ENCODE measurements at regions not wholly inside any gene's neighbourhood (a gene's known extent, or its start where the extent isn't known, plus 50 kb on each side); places are given as distances from the start of the nearest gene placed in this dataset.
"Not testable (repeated sequence)": the region's sequence is repeated elsewhere in the genome, so short reads cannot be mapped to it uniquely, and the experiment has no call there.

DNA sequence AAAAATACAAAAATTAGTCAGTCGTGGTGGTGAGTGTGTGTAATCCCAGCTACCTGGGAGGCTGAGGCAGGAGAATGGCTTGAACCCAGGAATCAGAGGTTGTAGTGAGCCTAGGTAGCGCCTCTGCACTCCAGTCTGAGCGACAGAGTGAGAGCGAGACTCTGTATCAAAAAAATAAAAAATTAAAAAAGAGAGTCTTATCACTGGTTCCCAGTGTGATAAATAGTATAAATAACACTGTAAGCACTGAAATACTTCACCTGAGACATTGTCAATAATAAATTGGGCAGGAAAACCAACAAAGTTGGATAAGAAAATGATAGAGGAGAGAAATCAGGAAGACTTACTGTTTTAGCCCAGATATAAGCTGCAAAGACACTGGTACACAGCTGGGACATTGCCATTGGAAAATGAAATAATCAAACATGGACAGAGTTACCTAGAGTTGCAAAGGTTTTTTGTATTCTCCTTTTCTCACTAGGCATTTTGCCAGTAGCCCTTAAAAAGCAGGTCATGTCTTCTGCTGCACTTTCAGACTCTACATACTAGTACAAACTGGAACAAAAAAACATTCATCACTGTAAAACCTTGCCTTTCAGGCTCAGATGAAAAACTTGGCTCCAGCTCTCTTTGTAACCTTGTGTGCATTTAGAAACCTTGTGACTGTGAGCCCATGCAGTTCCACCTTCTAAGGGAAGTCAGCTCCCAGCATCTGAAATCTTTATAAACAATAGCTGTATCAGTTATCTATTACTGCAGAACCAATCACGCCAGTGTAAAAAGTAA lies 55.0 kb upstream of the PPP1R2C start:
- DNase-seq (ENCODE audit: low read depth in 2 of 2), result no peak

DNA sequence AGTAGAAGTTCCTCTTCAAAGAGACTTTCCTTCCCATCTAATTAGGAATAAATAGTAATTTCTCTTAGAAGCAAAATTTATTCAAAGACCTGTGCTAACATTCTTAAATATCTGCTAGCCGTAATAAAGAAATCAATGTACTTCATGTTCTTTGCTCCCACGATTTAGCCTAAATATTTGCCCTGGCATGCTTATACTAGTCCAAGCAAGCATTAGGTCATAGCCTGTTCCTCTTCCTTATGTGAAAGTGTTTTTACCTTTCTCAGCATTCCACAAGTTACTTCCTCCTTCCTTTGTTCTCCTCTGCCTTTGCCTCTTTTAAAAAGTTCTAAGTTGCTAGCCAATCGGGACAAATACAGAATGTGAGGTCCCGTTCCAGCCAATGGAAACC lies 55.6 kb upstream of the PPP1R2C start:
- not testable (repeated sequence) for DNase-seq (ENCODE audit: low read depth in 2 of 2)

DNA sequence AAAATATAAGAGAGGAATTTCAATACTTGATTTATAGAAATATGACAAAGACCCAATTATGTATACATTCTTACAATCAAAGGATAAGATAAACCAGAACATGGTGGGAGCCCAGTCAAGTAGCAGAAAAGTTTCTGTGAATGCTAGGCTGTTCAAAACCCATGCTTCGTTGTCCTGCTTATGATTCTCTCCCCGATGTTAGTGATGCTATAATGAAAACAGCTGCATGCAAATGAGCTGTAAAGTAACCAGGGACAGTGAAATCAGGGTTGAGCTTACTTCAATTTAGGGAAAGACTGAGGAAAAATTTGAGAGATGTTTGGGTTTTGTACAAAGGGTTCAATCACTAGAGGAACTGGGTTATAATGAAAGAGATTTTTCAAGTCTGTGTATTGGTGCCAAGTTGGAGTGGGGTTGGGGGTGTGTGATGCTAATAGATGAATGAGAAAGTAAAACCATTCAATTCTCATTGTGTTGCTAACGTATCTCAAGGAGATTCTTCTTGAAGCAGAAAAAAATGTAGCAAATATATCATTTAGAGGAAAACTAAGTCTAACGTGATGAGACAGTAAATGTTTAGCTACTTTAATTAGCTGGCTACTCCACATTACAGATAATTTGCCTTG lies 59.3 kb upstream of the PPP1R2C start:
- DNase-seq (ENCODE audit: low read depth in 2 of 2), result no peak

DNA sequence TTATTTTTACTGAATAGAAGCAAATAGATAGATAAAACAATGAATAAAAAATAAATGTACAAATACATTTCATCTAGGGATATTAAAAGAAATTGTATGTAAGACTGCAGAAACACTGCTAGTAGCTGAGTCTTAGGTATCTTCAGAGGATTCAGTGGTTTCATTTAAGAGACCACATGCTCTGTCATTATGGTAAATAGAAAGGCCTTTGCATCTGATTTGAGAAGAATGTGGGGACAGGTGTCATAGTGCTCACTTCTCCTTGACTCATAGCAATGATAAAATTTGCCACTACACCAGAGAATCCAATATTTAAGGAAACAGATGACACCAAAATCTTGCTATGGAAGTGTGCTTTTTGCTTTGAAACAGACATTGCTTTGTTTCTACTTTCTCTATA lies 59.8 kb upstream of the PPP1R2C start:
- no peak for DNase-seq (ENCODE audit: low read depth in 2 of 2)

DNA sequence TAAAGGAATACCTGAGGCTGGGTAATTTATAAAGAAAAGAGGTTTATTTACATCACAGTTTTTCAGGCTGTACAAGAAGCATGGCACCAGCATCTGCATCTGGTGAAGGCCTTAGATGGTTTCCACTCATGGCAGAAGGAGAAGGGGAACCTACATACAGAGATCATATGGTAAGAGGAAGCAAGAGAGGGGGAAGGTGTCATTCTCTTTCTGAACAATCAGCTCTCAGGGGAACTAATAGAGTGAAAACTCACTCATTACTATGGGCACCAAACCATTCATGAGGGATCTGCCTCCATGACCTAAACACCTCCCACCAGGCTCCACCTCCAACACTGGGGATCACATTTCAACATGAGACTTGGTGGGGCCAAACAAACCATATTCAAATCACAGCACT lies 61.7 kb upstream of the PPP1R2C start:
- DNase-seq (ENCODE audit: low read depth in 2 of 2), result no peak

DNA sequence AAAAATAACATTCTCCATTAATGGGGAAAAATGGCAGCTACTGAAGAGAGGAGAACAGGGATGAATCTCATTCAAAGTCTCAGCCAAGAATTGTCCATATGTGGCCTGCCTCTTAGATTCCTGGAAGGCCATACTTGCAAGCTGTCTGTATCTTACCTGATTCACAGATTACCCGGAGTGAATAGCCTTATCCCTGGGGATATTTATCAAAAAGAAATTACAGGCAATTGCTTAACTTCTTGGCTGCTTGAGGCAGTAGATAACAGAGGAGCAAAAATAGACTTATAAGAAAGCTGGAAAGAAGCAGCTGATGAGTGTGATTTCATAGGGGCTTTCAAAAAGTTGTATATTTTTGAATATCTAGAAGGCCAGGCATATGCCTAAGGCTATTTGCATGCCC lies 68.8 kb upstream of the PPP1R2C start:
- no peak for DNase-seq (ENCODE audit: low read depth in 2 of 2)

DNA sequence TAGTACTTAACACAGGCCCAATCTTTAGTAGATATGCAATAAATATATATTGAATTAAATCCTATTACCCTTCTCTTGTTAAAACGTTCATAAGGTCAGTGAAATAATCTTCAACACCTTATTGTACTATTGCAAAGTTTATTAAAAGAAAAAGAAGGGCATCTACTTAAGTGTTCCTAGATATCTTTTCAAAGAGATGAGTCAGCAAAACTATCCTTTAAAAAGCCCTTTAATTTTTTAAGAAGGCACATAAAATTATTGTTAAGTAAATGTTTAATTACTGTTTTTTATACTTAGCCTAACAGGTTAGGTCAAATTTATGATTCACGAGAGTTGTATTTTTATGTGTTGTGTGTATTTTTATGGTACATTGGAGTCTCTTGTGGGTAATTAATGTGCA lies 77.3 kb upstream of the PPP1R2C start:
- DNase-seq (ENCODE audit: low read depth in 2 of 2), result no peak

DNA sequence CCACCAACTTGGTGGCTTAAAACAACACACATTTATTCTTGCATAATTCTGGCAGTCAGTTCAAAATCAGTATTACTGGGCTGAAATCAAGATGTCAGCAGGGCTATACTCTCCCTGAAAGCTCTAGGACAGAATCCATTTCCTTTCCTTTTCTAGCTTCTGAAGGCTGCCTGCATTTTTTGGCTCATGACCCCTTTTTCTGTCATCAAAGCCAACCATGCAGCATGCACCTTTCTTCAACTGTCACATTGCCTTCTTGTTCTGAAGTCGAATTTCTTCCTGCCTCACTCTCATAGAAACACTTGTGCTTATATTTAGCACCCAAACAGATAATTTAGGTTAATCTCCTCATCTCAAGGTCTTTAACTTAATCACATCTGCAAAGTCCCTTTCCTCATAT lies 79.8 kb upstream of the PPP1R2C start:
- no peak for DNase-seq (ENCODE audit: low read depth in 2 of 2)

DNA sequence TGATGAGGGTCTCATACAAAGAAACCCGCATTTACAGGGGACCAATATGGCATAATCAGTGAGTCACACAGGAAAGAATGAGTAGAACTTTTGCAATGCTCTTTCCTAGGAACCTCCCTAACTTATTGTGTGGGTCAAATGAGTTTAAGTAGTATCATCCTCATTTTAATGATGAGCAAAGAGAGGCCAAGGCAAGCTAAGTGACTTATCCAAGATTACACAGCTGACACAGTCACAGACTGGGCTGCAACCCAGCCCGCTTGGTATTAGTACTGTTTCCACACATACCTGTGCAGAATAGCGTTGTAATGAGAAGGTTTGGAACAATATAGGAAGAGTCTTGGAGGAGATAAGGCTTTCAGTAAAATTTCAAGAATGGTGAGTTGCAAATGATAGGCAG lies 91.0 kb upstream of the PPP1R2C start:
- no peak for DNase-seq (ENCODE audit: low read depth in 2 of 2)

DNA sequence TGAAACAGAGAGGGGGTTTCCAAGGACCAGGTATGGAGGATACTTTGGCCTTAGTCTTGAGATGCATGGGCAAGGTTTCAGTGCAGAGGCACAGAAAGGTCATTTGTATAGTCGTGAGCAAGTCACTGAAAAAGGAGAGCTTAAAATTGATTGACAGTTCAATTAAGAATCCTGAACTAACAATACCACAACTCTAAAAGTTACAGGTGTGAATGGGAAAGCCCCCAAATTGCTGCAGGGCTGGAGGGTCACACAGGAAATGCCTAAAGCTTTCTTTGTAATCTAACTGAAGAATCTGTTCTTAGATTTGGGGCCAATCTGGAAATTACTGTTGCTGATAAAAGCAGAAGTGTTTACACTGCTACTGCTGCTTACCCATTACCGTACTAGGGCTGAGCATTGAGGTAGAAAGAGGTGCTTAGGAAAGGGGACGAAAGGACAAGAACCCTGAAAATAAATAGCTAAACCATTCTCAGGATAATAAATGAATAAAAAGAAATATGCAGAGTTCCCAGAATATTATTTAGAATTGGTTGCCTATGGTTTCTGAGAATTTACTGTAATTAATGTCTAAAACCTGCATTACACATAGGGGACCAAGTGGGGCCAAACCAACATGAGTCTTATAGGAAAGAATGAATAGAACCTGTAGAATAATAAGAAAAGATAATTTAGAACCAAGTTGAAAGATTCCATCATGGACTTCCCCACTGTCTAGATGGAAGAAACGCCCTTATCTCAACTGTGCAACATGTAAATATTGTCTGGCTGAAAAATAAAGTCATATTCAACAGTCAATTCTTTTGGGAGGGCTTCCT lies 91.9 kb upstream of the PPP1R2C start:
- DNase-seq (ENCODE audit: low read depth in 2 of 2), result no peak

DNA sequence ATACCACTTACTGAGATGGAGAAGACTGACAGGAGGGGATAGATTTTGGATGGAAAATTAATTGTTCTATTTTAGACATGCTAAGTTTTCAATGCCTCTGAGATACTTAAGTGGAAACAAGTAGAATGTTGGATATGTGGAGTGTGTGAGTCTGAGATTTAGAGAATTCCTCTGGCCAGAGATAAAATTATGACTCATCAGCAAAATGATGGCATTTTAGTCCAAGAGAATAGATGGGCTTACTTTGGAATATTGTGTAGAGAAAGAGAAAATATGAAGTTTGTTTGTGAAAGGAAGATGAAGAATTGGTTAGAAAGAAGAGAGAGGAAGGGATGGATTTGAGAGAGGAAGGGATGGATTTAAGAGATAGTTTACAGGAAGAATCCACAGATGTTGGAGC lies 108.6 kb upstream of the PPP1R2C start:
- DNase-seq (ENCODE audit: low read depth in 2 of 2), result no peak

DNA sequence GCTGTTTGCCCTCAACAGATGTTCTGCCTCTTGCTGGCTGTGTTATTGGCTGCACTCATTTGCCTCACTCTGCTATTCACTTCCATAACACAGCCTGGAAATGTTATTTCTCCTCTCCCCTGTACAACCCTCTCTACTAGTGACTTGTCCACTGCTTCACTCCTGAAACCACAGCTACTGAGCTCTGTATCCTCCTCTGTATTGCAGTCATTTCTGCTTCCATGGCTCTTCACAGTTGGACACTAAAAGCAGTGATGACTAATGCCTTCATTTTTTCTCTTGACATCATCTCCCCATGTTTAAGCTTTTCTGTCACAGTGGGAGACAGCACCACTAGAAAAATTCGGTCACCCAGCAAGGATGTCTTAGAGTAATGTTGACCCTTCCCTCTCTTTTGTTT lies 123.0 kb upstream of the PPP1R2C start:
- DNase-seq (ENCODE audit: low read depth in 2 of 2), result no peak

DNA sequence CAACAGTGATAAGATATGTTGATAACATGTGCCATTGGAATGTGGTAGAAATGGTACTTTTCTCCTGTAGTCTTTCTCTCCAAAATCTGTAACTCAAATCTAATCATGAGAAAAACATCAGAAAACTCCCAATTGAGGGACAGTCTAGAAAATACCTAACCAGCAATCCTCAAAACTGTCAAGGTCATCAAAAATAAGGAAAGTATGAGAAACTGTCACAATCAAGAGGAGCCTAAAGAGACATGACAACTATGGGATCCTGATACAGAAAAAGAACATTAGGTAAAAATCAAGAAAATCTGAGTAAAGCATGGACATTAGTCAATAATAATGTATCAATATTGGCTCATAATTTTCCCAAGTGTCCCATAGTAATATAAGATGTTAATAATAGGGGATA lies 124.5 kb upstream of the PPP1R2C start:
- DNase-seq (ENCODE audit: low read depth in 2 of 2), result no peak

DNA sequence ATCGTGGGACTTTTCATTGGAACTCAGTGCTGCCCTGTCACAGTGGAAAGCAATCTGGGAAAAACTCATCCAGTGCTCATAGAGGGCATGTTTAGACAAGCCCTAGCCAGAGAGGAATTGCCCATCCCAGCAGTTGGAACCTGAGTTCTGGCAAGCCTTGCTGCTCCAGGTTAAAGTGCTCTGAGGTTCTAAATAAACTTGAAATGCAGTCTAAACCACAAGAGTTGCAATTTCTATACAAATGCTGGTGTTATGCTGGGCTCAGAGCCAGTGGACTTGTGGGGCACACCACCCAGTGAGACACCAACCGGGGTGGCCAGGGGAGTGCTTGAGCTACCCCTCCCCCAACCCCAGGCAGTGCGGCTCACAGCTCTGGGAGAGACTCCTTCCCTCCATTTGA lies 142.8 kb upstream of the PPP1R2C start:
- DNase-seq (ENCODE audit: low read depth in 2 of 2), result no peak

DNA sequence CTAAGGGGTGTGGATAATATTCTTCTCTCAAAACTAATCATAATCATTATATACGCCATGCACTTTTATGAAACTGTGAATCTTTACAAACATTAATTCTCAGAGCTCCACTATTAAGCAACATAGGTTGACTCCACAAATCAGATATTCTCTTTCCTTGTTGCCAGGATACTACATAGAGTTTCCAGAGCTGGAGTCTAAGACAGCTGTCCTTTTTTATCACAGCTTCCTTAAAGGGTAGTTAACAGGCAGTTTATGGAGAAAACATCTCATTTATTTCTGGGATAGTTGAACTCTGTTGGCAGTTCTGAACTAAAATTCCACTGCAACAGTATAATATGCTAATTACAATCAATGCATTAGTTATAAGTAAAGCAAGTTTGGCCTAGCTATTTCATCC lies 152.1 kb upstream of the PPP1R2C start:
- no peak for DNase-seq (ENCODE audit: low read depth in 2 of 2)

DNA sequence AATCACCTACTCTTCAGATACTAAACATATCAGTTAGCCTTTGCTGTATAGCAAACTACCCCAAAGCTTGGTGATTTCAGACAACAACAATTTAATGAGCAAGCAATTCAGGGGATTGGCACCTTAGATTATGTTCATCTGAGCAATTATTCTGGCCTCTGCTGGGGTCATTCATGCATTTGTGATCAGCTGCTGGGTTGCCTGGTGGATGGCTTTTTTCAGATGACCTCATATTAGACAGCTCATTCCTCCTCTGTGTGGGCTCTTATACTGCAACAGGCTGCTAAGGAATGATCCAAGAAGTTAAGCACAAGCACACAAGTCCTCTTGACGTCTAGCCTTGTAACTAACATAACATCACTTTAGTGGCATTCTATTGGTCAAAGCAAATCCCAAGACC lies 153.0 kb upstream of the PPP1R2C start:
- no peak for DNase-seq (ENCODE audit: low read depth in 2 of 2)

DNA sequence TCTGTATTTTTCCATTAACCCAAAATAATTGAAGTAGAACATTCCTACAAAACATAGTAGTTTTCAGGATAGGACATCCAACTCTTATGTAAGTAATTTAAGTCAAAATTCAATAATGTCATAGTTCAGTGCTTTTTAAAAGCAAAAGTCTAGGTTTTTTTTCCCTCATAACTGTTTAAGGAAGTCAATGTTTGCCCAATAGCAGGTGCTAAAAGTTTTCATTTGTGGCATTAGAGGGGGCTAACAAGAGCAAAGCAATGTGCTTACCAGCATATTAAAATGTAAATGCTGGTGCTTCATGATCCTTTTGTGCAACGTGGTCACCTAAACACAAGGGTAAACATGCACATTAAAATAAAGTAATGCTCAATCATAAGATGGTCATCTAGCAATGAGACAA lies 155.2 kb upstream of the PPP1R2C start:
- no peak for DNase-seq (ENCODE audit: low read depth in 2 of 2)

DNA sequence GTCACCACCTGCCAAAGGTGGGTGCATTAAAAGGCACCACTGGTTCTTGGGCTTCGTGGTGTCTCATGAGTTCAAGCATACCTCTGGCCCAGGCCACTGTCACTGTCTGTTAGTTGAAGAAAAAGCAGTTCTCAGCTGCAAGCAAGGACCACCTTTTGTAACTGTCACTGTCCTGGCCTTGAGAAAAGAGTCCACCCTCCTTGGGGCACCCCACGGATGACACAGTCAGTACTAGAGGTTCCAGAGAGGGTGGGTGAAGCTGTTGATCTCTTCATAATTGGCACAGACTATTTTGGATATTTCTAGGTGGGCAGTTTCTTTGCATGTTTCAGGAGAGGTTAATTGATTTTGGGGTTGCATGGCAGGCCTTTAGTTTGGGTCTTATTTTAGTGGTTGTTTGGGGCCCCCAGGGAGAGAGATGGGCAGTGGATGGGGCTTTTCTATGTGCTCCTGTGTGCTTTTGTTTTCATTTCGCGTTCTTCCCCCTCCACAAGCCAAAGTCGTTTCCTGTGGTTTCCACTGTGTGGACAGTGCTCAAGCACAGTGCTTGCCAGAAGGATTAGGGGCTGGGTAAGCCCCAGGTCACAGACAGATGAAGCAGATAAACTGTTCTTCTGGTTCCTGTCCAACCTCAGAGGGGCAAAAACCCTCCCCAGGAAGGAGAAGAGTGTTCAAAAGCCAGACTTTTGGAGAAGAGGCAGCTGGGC lies 156.2 kb upstream of the PPP1R2C start:
- DNase-seq (ENCODE audit: low read depth in 2 of 2), result no peak

DNA sequence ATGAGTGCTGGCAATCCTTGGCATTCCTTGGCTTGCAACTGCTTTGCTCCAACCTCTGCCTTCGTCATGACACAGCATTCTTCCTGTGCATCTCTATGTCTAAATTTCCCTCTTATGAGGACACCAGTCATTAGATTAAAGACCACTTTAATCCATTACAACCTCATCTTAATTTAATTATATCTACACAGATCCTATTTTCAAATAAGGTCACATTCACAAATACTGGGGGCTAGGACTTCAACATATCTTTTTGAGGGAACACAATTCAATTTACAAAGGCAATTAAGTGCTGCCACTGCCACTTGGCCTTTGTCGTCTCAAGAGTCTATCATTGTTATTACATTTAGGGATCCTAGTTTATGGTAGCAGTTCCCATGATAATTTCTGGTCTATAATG lies 163.7 kb upstream of the PPP1R2C start:
- DNase-seq (ENCODE audit: low read depth in 2 of 2), result no peak

DNA sequence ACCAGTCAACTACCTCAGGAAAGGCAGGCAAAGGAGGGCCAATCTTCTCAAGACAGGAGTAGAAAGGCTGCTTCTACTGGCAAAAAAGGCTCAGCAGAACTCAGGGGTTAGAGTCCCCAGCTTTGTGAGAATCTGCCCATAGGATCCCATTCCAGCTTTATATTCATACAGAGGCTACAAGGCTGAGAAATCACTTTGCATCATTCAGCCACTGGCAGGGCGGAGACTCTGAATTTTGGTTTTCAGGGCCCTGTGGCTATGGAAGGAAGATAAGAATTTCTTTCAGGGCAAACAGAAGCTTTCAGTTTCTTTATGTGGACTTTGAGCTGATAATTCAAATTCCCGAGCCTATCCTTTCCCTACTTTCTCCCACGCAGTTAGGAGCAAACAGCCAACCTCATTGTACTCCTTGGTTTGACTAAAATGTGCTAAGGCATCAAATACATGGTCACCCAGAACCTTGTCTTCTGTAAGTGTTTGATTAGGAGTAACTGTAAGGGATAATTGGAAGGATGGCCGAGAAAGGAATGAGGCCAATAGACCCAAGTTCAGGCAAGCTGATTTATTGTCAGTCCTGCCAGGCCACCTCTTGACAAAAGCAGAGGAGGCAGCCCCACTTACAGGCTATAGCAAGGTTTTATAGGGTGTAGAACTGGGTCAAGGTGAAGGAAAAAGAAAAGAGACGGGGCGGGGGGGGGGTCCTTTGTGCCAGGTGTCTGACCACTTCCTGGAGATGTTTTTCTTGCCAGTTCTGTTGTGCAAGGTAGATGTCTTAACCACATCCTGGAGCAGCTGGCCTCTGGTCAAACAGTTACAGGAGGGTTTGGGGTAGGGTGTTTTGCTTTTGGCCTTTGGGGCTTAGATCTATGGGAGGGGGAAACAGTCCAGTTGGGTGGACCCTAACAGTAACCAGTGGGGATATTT lies 165.3 kb upstream of the PPP1R2C start:
- no peak for DNase-seq (ENCODE audit: low read depth in 2 of 2)

DNA sequence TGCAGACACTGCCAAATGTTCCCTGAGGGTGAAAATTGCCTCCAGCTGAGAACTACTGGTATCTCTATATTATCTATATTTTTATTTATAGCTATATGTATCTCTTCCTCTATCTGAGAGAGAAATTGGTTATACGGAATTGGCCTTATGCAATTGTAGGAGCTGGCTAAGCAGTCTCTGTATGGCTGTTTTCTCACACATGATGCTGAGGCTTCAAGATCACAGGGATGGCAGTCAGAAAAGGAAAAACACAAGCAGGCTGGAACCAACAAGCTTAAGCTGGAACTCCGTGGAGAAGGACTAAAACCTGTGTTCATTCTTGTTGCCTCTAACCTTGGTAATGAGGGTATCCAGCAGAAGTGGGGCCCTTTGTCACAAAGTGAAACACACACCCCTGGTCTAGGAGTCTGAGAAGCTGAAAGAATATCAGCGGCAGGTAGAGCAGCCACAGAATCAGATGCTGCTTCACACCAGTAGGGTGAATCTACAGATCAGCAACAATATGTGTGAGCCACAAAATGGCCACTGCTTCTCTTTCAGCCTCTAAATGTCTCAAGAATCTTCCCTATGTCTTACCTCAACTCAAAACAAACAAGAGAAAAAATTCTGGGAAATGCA lies 166.5 kb upstream of the PPP1R2C start:
- no peak for DNase-seq (ENCODE audit: low read depth in 2 of 2)
